ENCODE measurements at regions not wholly inside any gene's neighbourhood (a gene's known extent, or its start where the extent isn't known, plus 50 kb on each side); places are given as distances from the start of the nearest gene placed in this dataset.

- Histone ChIP-seq H3K9me3 (no peaks in the 10 kb centered on the region), H3K36me3 (no peaks in the 10 kb centered on the region), H3K4me3 (no peak overlapping the region), H3K27ac (no peak overlapping the region), H3K27me3 (no peaks in the 10 kb centered on the region), H3K4me1 (no peaks in the 10 kb centered on the region)
- intact Hi-C loops (cut with DNase I): no loop called here
- WGBS, 2 donors: 75 to 79% methylated on average over 12 of the region's 12 CpGs
- TF ChIP-seq POLR2A (IDR thresholded peaks at IDR 0.05): no peak
- TF ChIP-seq, protein P1, sequence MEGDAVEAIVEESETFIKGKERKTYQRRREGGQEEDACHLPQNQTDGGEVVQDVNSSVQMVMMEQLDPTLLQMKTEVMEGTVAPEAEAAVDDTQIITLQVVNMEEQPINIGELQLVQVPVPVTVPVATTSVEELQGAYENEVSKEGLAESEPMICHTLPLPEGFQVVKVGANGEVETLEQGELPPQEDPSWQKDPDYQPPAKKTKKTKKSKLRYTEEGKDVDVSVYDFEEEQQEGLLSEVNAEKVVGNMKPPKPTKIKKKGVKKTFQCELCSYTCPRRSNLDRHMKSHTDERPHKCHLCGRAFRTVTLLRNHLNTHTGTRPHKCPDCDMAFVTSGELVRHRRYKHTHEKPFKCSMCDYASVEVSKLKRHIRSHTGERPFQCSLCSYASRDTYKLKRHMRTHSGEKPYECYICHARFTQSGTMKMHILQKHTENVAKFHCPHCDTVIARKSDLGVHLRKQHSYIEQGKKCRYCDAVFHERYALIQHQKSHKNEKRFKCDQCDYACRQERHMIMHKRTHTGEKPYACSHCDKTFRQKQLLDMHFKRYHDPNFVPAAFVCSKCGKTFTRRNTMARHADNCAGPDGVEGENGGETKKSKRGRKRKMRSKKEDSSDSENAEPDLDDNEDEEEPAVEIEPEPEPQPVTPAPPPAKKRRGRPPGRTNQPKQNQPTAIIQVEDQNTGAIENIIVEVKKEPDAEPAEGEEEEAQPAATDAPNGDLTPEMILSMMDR (IDR thresholded peaks at IDR 0.05): no peak
- no peak for TF ChIP-seq EP300 (IDR thresholded peaks at IDR 0.05)
- DNase-seq: no peak
These were observed 49.8 kb upstream of the ANO1 start for GRCh38 chr11:70028147-70028855.

All from sigmoid colon (tissue), 6 donors.